NOMO-1 (cell line): ENCODE measurements at regions not wholly inside any gene's neighbourhood (a gene's known extent, or its start where the extent isn't known, plus 50 kb on each side); places are given as distances from the start of the nearest gene placed in this dataset.

ENCODE experiments used
- DNase-seq, 2 experiments: peaks; one replicate each; lab custom pipeline; 2025; ENCODE audit not compliant: unreplicated experiment in 2 of 2; lab: John Stamatoyannopoulos, UW

- no peak for DNase-seq
These were observed 105.8 kb downstream of the ICOS start for GRCh38 chr2:204042401-204042800.

- no peak for DNase-seq
These were observed 109.6 kb downstream of the ICOS start for GRCh38 chr2:204046145-204046544.

GRCh38 chr2:204049635-204050034, 113.1 kb downstream of the ICOS start:
- DNase-seq: no peak

- no peak for DNase-seq
These were observed 114.1 kb downstream of the ICOS start for GRCh38 chr2:204050681-204051080.

GRCh38 chr2:204051476-204051875, 114.9 kb downstream of the ICOS start:
- DNase-seq: no peak

GRCh38 chr2:204051984-204052556, 115.5 kb downstream of the ICOS start:
- DNase-seq: no peak

GRCh38 chr2:204059016-204059415, 122.5 kb downstream of the ICOS start:
- no peak for DNase-seq

GRCh38 chr2:204060841-204061240, 124.3 kb downstream of the ICOS start:
- no peak for DNase-seq

- DNase-seq: no peak
These were observed 124.7 kb downstream of the ICOS start for GRCh38 chr2:204061241-204061640.

GRCh38 chr2:204064119-204064518, 127.6 kb downstream of the ICOS start:
- DNase-seq: no peak

GRCh38 chr2:204065566-204065965, 129.0 kb downstream of the ICOS start:
- DNase-seq: no peak

GRCh38 chr2:204066051-204066450, 129.5 kb downstream of the ICOS start:
- no peak for DNase-seq

GRCh38 chr2:204069804-204070203, 133.2 kb downstream of the ICOS start:
- DNase-seq: no peak

- DNase-seq: no peak
These were observed 136.1 kb downstream of the ICOS start for GRCh38 chr2:204072443-204073324.

- DNase-seq: no peak
These were observed 137.9 kb downstream of the ICOS start for GRCh38 chr2:204074456-204074855.

- DNase-seq: no peak
These were observed 141.6 kb downstream of the ICOS start for GRCh38 chr2:204078003-204078698.

- DNase-seq: no peak
These were observed 145.2 kb downstream of the ICOS start for GRCh38 chr2:204081487-204082425.

- no peak for DNase-seq
These were observed 149.6 kb downstream of the ICOS start for GRCh38 chr2:204086167-204086566.

- DNase-seq: no peak
These were observed 152.5 kb downstream of the ICOS start for GRCh38 chr2:204089105-204089504.

GRCh38 chr2:204089574-204089973, 153.0 kb downstream of the ICOS start:
- no peak for DNase-seq

- DNase-seq: no peak
These were observed 153.5 kb downstream of the ICOS start for GRCh38 chr2:204090021-204090420.
